ENCODE measurements at regions not wholly inside any gene's neighbourhood (a gene's known extent, or its start where the extent isn't known, plus 50 kb on each side); places are given as distances from the start of the nearest gene placed in this dataset.
"Not testable (repeated sequence)": the region's sequence is repeated elsewhere in the genome, so short reads cannot be mapped to it uniquely, and the experiment has no call there.

DNA sequence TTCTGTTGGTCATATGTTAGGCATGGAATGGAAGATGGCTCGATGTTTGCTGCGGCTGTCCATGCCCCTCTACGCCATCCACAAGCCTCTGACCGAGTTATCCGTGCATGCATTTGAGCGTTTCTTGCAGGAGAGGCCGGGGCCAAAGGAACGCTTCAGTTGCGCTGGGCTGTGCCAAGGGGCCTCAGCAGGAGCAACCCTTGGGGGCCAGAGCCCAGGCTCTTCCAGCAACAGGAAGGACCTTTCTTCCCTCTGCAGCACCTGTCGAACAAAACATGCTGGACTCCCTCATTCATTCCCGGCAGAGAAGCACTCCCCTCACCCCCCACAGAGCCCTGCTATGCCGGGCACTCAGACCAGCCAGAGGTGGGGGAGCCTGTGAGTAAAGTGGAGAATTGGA lies 81.4 kb upstream of the CRYM start:
- 81 to 86% methylated on average over 10 to 12 of the region's 12 CpGs for WGBS, 2 donors
- H3K27me3 ChIP-seq; DNase-seq; H3K4me3 ChIP-seq; H3K4me1 ChIP-seq; H3K36me3 ChIP-seq (ENCODE audit: low read depth, missing control alignments); H3K9me3 ChIP-seq; intact Hi-C loops (cut with DNase I; ENCODE audit: low total_unique reads); H3K27ac ChIP-seq: not testable (repeated sequence)

- H3K27ac ChIP-seq; H3K4me1 ChIP-seq; H3K27me3 ChIP-seq; H3K4me3 ChIP-seq; intact Hi-C loops (cut with DNase I; ENCODE audit: low total_unique reads); H3K9me3 ChIP-seq; H3K36me3 ChIP-seq (ENCODE audit: low read depth, missing control alignments); DNase-seq: not testable (repeated sequence)
- WGBS, 2 donors = 91 to 92% methylated on average over 17 to 18 of the region's 18 CpGs
Measured at GRCh38 chr16:21358261-21358795, 80.2 kb upstream of the CRYM start.

DNA sequence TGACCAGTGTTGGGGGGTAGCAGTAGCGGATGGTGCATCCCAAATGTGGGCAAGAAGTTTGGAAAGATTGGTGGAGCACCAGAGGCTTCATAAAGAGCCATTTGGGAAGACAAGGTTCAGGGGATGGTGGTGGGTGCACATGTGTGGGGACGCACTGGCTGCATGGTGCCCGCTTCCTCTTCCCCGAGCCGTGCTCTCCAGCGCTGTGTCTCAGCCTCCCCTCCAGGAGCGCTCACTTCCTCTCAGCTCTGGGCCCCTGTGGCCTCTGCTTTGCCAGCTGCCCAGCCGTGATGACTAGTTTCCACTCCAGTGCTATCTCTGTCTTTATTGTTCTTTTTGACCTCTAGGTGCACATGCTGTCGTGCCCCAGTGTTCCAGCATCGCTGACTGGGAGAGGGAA lies 78.2 kb upstream of the CRYM start:
- H3K27me3 ChIP-seq; H3K9me3 ChIP-seq; H3K36me3 ChIP-seq (ENCODE audit: low read depth, missing control alignments); H3K4me3 ChIP-seq; DNase-seq; intact Hi-C loops (cut with DNase I; ENCODE audit: low total_unique reads); H3K4me1 ChIP-seq; H3K27ac ChIP-seq: not testable (repeated sequence)
- WGBS, 2 donors = 56 to 86% methylated on average over 10 of the region's 10 CpGs

- H3K4me3 ChIP-seq; H3K27me3 ChIP-seq; H3K27ac ChIP-seq; H3K36me3 ChIP-seq (ENCODE audit: low read depth, missing control alignments); DNase-seq; H3K4me1 ChIP-seq; H3K9me3 ChIP-seq; intact Hi-C loops (cut with DNase I; ENCODE audit: low total_unique reads): not testable (repeated sequence)
- 92 to 97% methylated on average over 2 to 5 of the region's 5 CpGs for WGBS, 2 donors
Measured at GRCh38 chr16:21351433-21351832, 73.3 kb upstream of the CRYM start.

GRCh38 chr16:21350851-21351250 lies 72.8 kb upstream of the CRYM start:
- H3K27ac ChIP-seq; H3K4me3 ChIP-seq; H3K27me3 ChIP-seq; DNase-seq; H3K9me3 ChIP-seq; intact Hi-C loops (cut with DNase I; ENCODE audit: low total_unique reads); H3K4me1 ChIP-seq; H3K36me3 ChIP-seq (ENCODE audit: low read depth, missing control alignments): not testable (repeated sequence)
- WGBS, 2 donors = 76 to 89% methylated on average over 4 to 6 of the region's 6 CpGs

GRCh38 chr16:21349336-21349735 lies 71.2 kb upstream of the CRYM start:
- 53 to 88% methylated on average over 2 to 9 of the region's 13 CpGs for WGBS, 2 donors

DNA sequence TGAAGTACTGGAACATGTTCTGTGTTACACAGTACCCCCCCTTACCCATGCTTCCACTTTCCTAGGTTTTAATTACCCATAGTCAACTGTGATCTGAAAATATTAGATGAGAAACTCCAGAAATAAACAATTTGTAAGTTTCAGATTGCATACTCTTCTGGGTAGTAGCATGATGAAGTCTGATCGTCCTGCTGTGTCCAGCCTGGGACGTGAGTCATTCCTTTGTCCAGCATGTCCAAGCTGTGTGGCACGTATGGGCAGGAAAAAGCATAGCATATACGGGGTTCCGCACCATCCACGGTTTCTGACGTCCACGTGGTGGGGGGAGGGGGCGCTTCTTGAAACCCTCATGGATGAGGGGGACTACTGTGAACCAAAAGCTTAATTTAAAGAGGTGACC lies 70.7 kb upstream of the CRYM start:
- H3K4me3 ChIP-seq; H3K9me3 ChIP-seq; H3K27me3 ChIP-seq; intact Hi-C loops (cut with DNase I; ENCODE audit: low total_unique reads); H3K36me3 ChIP-seq (ENCODE audit: low read depth, missing control alignments); DNase-seq; H3K27ac ChIP-seq; H3K4me1 ChIP-seq: not testable (repeated sequence)
- 83 to 86% methylated on average over 9 of the region's 9 CpGs for whole genome bisulfite sequencing, 2 donors

More at GRCh38 chr16:21349336-21349735, 71.2 kb upstream of the CRYM start:
- H3K4me3 ChIP-seq; H3K9me3 ChIP-seq; DNase-seq; intact Hi-C loops (cut with DNase I; ENCODE audit: low total_unique reads); H3K27ac ChIP-seq; H3K4me1 ChIP-seq; H3K36me3 ChIP-seq (ENCODE audit: low read depth, missing control alignments); H3K27me3 ChIP-seq: not testable (repeated sequence)

DNA sequence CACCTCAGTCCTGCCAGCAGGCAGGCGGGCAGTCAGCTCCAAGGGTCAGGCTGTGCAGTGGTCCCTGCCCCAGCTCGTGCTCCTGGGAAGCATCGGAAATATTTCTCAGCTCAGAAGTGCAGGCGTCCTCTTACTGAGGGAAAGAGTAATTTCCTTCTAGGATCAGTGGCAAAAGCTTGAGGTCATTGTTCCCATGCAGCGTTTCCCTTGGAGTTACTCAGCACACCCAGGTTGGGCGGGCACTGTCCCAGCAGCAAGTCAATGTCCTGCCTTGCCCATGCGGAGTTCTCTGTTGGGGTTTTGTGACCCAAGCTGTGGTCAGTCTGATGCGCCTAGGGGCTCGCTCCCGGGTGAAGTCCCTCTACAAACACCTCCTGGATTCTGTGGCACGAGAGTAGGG lies 69.4 kb upstream of the CRYM start:
- H3K4me1 ChIP-seq; H3K27ac ChIP-seq; DNase-seq; intact Hi-C loops (cut with DNase I; ENCODE audit: low total_unique reads); H3K36me3 ChIP-seq (ENCODE audit: low read depth, missing control alignments); H3K4me3 ChIP-seq; H3K9me3 ChIP-seq; H3K27me3 ChIP-seq: not testable (repeated sequence)
- WGBS, 2 donors = 100% methylated on average over 4 of the region's 11 CpGs; no CpG with 5 or more reads in 1 of the 2 donors

DNA sequence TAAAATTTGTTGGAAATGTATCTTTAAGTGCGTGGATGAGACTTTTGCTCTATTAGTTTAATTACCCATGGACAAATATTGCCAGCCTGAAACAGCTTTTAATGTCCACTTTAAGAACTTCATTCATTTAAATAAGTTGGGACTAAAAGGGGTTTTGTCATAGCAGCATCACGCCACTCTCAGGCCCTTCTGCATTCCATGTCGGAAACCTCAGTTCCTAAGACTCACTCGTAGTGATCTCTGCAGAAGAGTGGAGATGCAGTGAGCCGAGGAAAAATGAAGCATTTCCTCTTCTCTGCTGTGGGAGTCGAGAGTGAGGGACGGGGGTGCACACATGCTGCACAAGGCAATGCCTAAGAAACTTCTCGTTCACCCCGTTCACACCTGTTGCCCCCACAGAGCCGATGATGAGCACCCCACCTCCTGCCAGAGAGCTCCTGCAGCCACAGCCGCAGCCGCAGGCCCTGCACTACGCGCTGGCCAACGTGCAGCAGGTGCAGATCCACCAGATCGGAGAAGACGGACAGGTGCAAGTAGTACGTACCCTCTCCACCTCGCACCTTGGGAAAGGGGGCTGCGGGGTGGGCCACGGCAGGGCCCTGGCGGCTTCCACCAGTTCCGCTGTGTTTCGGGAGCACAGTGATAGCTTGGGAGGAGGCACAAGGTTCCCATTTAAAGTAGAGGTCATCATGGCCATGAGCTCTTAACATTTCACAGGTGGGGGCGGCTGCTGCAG lies 68.8 kb upstream of the CRYM start:
- H3K36me3 ChIP-seq (ENCODE audit: low read depth, missing control alignments); DNase-seq; H3K27ac ChIP-seq; H3K27me3 ChIP-seq; H3K4me3 ChIP-seq; intact Hi-C loops (cut with DNase I; ENCODE audit: low total_unique reads); H3K9me3 ChIP-seq; H3K4me1 ChIP-seq: not testable (repeated sequence)
- WGBS, 2 donors = 83 to 93% methylated on average over 16 to 25 of the region's 25 CpGs

DNA sequence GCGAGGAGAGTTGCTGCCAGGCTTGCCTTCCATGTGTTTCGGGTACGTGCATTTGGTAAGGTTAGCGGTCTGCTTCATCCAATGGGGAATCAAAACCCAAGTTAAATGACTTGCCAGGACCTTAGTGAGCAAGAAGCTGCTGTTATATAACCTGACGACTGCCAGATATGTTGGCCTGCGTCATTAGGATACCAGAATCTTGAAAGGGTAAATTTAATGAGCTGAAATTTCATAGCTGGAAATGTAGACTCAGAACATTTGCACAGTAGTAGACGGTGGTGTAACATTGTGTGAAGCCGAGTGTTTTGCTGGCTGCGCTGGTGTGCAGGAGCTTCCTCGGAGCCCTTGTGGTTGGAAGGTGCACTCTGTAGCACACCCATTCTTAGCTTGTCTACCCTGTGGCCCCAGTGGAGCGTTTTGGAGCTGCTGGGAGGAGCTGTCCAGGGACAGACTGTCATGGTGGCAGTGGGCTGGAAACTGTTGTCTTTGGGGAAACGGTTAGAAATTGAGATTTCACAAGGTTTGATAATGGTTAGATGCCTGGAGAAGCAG lies 66.3 kb upstream of the CRYM start:
- H3K4me1 ChIP-seq; intact Hi-C loops (cut with DNase I; ENCODE audit: low total_unique reads); H3K27ac ChIP-seq; H3K9me3 ChIP-seq; DNase-seq; H3K27me3 ChIP-seq; H3K36me3 ChIP-seq (ENCODE audit: low read depth, missing control alignments); H3K4me3 ChIP-seq: not testable (repeated sequence)
- WGBS, 2 donors = 90% methylated on average over 11 of the region's 12 CpGs
